ENCODE measurements at regions not wholly inside any gene's neighbourhood (a gene's known extent, or its start where the extent isn't known, plus 50 kb on each side); places are given as distances from the start of the nearest gene placed in this dataset.
A peak's percentile ranks its signal among the peaks of the same experiment; 100 is the strongest.

- peak; percentile 29 for DNase-seq (ENCODE audit: low read depth, low spot score)
Observed at GRCh38 chr13:40476175-40476958, 190.1 kb downstream of the FOXO1 start.

- peak; percentile 40 for DNase-seq (ENCODE audit: low read depth, low spot score)
Observed at GRCh38 chr13:40477623-40478608, 188.5 kb downstream of the FOXO1 start.

- DNase-seq (ENCODE audit: low read depth, low spot score) = no peak
Observed at GRCh38 chr13:40478775-40479174, 187.7 kb downstream of the FOXO1 start.

GRCh38 chr13:40479196-40479845 is 187.1 kb downstream of the FOXO1 start:
- DNase-seq (ENCODE audit: low read depth, low spot score) = peak; percentile 19

GRCh38 chr13:40480012-40480914 is 186.2 kb downstream of the FOXO1 start:
- no peak for DNase-seq (ENCODE audit: low read depth, low spot score)

- no peak for DNase-seq (ENCODE audit: low read depth, low spot score)
Observed at GRCh38 chr13:40480915-40481516, 185.4 kb downstream of the FOXO1 start.

GRCh38 chr13:40483601-40484000 is 182.8 kb downstream of the FOXO1 start:
- no peak for DNase-seq (ENCODE audit: low read depth, low spot score)

GRCh38 chr13:40484101-40484800 is 182.2 kb downstream of the FOXO1 start:
- DNase-seq (ENCODE audit: low read depth, low spot score) = no peak

GRCh38 chr13:40484974-40485373 is 181.5 kb downstream of the FOXO1 start:
- no peak for DNase-seq (ENCODE audit: low read depth, low spot score)

GRCh38 chr13:40485611-40486517 is 180.6 kb downstream of the FOXO1 start:
- DNase-seq (ENCODE audit: low read depth, low spot score) = no peak

GRCh38 chr13:40486518-40487163 is 179.8 kb downstream of the FOXO1 start:
- no peak for DNase-seq (ENCODE audit: low read depth, low spot score)

GRCh38 chr13:40488869-40489391 is 177.5 kb downstream of the FOXO1 start:
- no peak for DNase-seq (ENCODE audit: low read depth, low spot score)

GRCh38 chr13:40490086-40490758 is 176.2 kb downstream of the FOXO1 start:
- no peak for DNase-seq (ENCODE audit: low read depth, low spot score)

GRCh38 chr13:40492511-40492910 is 173.9 kb downstream of the FOXO1 start:
- DNase-seq (ENCODE audit: low read depth, low spot score) = no peak

GRCh38 chr13:40494513-40494912 is 171.9 kb downstream of the FOXO1 start:
- DNase-seq (ENCODE audit: low read depth, low spot score) = no peak

GRCh38 chr13:40494946-40495620 is 171.4 kb downstream of the FOXO1 start:
- DNase-seq (ENCODE audit: low read depth, low spot score) = no peak

GRCh38 chr13:40495621-40496001 is 170.8 kb downstream of the FOXO1 start:
- DNase-seq (ENCODE audit: low read depth, low spot score) = no peak

Data from astrocyte of the hippocampus (primary cell).